HEK293 (cell line): ENCODE measurements at regions not wholly inside any gene's neighbourhood (a gene's known extent, or its start where the extent isn't known, plus 50 kb on each side); places are given as distances from the start of the nearest gene placed in this dataset.

Source experiments
- CTCF ChIA-PET: fragments of 350-600 bp; formaldehyde crosslinking; extraction: SDS; loops from one replicate; lab custom pipeline; 2021; ENCODE audit warnings: antibody characterized with exemption; lab: Yijun Ruan, JAX
- POLR2A ChIA-PET: fragments of 300-600 bp; formaldehyde crosslinking; extraction: SDS; loops from one replicate; lab custom pipeline; 2020; ENCODE audit warnings: antibody characterized with exemption, inconsistent platforms; lab: Yijun Ruan, JAX
- H3K27ac ChIP-seq: fragments of 200-500 bp; sonication (Bioruptor generic); 2 replicates; pipeline ENCODE4 v1.5.1; 2014; ENCODE audit warnings: low read depth, low read length, control low read depth, inconsistent platforms; ENCODE audit errors: extremely low read depth
- H3K36me3 ChIP-seq, 2 experiments: fragments of 200-500 bp in 1 of 2; sonication (Bioruptor generic) in 1 of 2; 1 replicate in 1 of 2; 2 replicates in 1 of 2; pipeline ENCODE4 v1.5.1; 2014 to 2017; ENCODE audit warnings: inconsistent platforms in 2 of 2, low read length in 2 of 2; ENCODE audit not compliant: control insufficient read depth in 2 of 2, insufficient read depth in 1 of 2
- H3K4me1 ChIP-seq: fragments of 200-500 bp; sonication (Bioruptor generic); 2 replicates; pipeline ENCODE4 v1.5.1; 2014; ENCODE audit warnings: mild to moderate bottlenecking, low read length, inconsistent platforms; ENCODE audit not compliant: control insufficient read depth, insufficient read depth
- H3K4me3 ChIP-seq: 2 replicates; pipeline ENCODE4 v1.5.1; 2011; ENCODE audit warnings: low read depth, mild to moderate bottlenecking, control low read depth, low read length, moderate library complexity
- H3K9me3 ChIP-seq: fragments of 200-500 bp; sonication (Bioruptor generic); 2 replicates; pipeline ENCODE4 v1.5.1; 2014; ENCODE audit warnings: low read depth, low read length, inconsistent platforms; ENCODE audit not compliant: control insufficient read depth, insufficient read depth
- ELK4 ChIP-seq: IDR thresholded peaks from 2 replicates; pipeline ENCODE4 v1.6.1; 2011; ENCODE audit warnings: mild to moderate bottlenecking, low read depth, low read length, borderline replicate concordance
- HOXC10 ChIP-seq: sonication (generic); formaldehyde crosslinking; IDR thresholded peaks from 2 replicates; pipeline ENCODE4 v1.8.1; 2023; ENCODE audit warnings: mild to moderate bottlenecking, missing genetic modification reagents
- PBX3 ChIP-seq: sonication (generic); formaldehyde crosslinking; IDR thresholded peaks from 2 replicates; pipeline ENCODE4 v1.8.1; 2022; ENCODE audit warnings: mild to moderate bottlenecking, moderate library complexity, missing genetic modification reagents
- SALL2 ChIP-seq: fragments of 450-650 bp; formaldehyde crosslinking; IDR thresholded peaks from 2 replicates; pipeline ENCODE4 v1.5.0; 2017; ENCODE audit warnings: missing biosample characterization, mild to moderate bottlenecking, missing genetic modification characterization, borderline replicate concordance
- TRIM28 ChIP-seq: IDR thresholded peaks from 2 replicates; pipeline ENCODE4 v1.6.1; 2011; ENCODE audit warnings: low read length, control low read depth, borderline replicate concordance
- ZBTB49 ChIP-seq: fragments of 450-650 bp; formaldehyde crosslinking; IDR thresholded peaks from 2 replicates; pipeline ENCODE4 v1.5.1; 2016; ENCODE audit warnings: missing biosample characterization, missing genetic modification characterization, low read depth
- ZFP41 ChIP-seq: fragments of 450-650 bp; formaldehyde crosslinking; IDR thresholded peaks from 2 replicates; pipeline ENCODE4 v1.5.1; 2016; ENCODE audit warnings: missing biosample characterization, missing genetic modification characterization, borderline replicate concordance
- ZNF133 ChIP-seq: fragments of 450-650 bp; formaldehyde crosslinking; IDR thresholded peaks from 2 replicates; pipeline ENCODE4 v1.5.1; 2016; ENCODE audit warnings: missing biosample characterization, missing genetic modification characterization
- ZNF16 ChIP-seq: fragments of 450-650 bp; formaldehyde crosslinking; IDR thresholded peaks from 2 replicates; pipeline ENCODE4 v1.5.1; 2016; ENCODE audit warnings: low read depth, missing biosample characterization, missing genetic modification characterization
- ZNF175 ChIP-seq: fragments of 450-650 bp; formaldehyde crosslinking; IDR thresholded peaks from 2 replicates; pipeline ENCODE4 v1.5.1; 2016; ENCODE audit warnings: missing biosample characterization, missing genetic modification characterization
- ZNF223 ChIP-seq: fragments of 450-650 bp; formaldehyde crosslinking; IDR thresholded peaks from 2 replicates; pipeline ENCODE4 v1.5.1; 2016; ENCODE audit warnings: missing biosample characterization, missing genetic modification characterization
- ZNF239 ChIP-seq: fragments of 450-650 bp; formaldehyde crosslinking; IDR thresholded peaks from 2 replicates; pipeline ENCODE4 v1.5.1; 2016; ENCODE audit warnings: missing biosample characterization, missing genetic modification characterization
- ZNF26 ChIP-seq: fragments of 450-650 bp; formaldehyde crosslinking; IDR thresholded peaks from 2 replicates; pipeline ENCODE4 v1.5.1; 2016; ENCODE audit warnings: missing biosample characterization, missing genetic modification characterization
- ZNF280D ChIP-seq: fragments of 450-650 bp; formaldehyde crosslinking; IDR thresholded peaks from 2 replicates; pipeline ENCODE4 v1.5.1; 2016; ENCODE audit warnings: missing biosample characterization, missing genetic modification characterization
- ZNF404 ChIP-seq: fragments of 450-650 bp; formaldehyde crosslinking; IDR thresholded peaks from 2 replicates; pipeline ENCODE4 v1.5.1; 2017; ENCODE audit warnings: missing biosample characterization, missing genetic modification characterization
- ZNF449 ChIP-seq: fragments of 450-650 bp; formaldehyde crosslinking; IDR thresholded peaks from 2 replicates; pipeline ENCODE4 v1.5.1; 2017; ENCODE audit warnings: missing biosample characterization, mild to moderate bottlenecking, missing genetic modification characterization, moderate library complexity
- ZNF558 ChIP-seq: fragments of 450-650 bp; formaldehyde crosslinking; IDR thresholded peaks from 2 replicates; pipeline ENCODE4 v1.5.1; 2016; ENCODE audit warnings: missing biosample characterization, missing genetic modification characterization
- ZNF561 ChIP-seq: fragments of 450-650 bp; IDR thresholded peaks from 2 replicates; pipeline ENCODE4 v1.5.1; 2018; ENCODE audit warnings: missing biosample characterization, missing genetic modification characterization, borderline replicate concordance
- ZNF600 ChIP-seq: fragments of 450-650 bp; formaldehyde crosslinking; IDR thresholded peaks from 2 replicates; pipeline ENCODE4 v1.5.1; 2016; ENCODE audit warnings: missing biosample characterization, missing genetic modification characterization
- ZNF677 ChIP-seq: fragments of 450-650 bp; IDR thresholded peaks from 2 replicates; pipeline ENCODE4 v1.5.0; 2018; ENCODE audit warnings: missing biosample characterization, mild to moderate bottlenecking, missing genetic modification characterization, moderate library complexity
- ZNF747 ChIP-seq: fragments of 450-650 bp; formaldehyde crosslinking; IDR thresholded peaks from 2 replicates; pipeline ENCODE4 v1.5.1; 2016; ENCODE audit warnings: missing biosample characterization, missing genetic modification characterization
- ZNF768 ChIP-seq: fragments of 450-650 bp; formaldehyde crosslinking; IDR thresholded peaks from 2 replicates; pipeline ENCODE4 v1.5.1; 2018; ENCODE audit warnings: missing biosample characterization, mild to moderate bottlenecking, missing genetic modification characterization
- ZNF785 ChIP-seq: fragments of 450-650 bp; formaldehyde crosslinking; IDR thresholded peaks from 2 replicates; pipeline ENCODE4 v1.5.1; 2016; ENCODE audit warnings: missing biosample characterization, missing genetic modification characterization
- ZNF792 ChIP-seq: fragments of 450-650 bp; formaldehyde crosslinking; IDR thresholded peaks from 2 replicates; pipeline ENCODE4 v1.5.1; 2016; ENCODE audit warnings: missing biosample characterization, missing genetic modification characterization
- ZNF830 ChIP-seq: fragments of 450-650 bp; IDR thresholded peaks from 2 replicates; pipeline ENCODE4 v1.5.0; 2018; ENCODE audit warnings: missing biosample characterization, missing genetic modification characterization, low read depth, mild to moderate bottlenecking, moderate library complexity
- ZSCAN30 ChIP-seq: fragments of 450-650 bp; IDR thresholded peaks from 2 replicates; pipeline ENCODE4 v1.5.1; 2018; ENCODE audit warnings: missing biosample characterization, mild to moderate bottlenecking, missing genetic modification characterization, moderate library complexity

GRCh38 chr9:102445181-102445747 is 549.9 kb upstream of the CYLC2 start:
- TF ChIP-seq ZNF239 (no peak), ZNF792 (tag by site-specific recombination) (no peak), ZNF561 (tag by site-specific recombination) (no peak), ZNF175 (no peak), ZSCAN30 (no peak), ELK4 (no peak), ZNF830 (tag by site-specific recombination) (no peak), ZNF133 (tag by site-specific recombination) (no peak), ZNF223 (no peak), ZBTB49 (tag by site-specific recombination) (no peak), TRIM28 (no peak)
- TF ChIP-seq, all 188 proteins: peak for 0
- Histone ChIP-seq H3K27ac (no peak overlapping the region), H3K9me3 (no peaks in the 10 kb centered on the region), H3K4me3 (no peak overlapping the region), H3K36me3 (no peaks in the 10 kb centered on the region), H3K4me1 (no peaks in the 10 kb centered on the region)
- ChIA-PET POLR2A (no interaction called here), CTCF (no interaction called here)

GRCh38 chr9:102439583-102439982 is 555.5 kb upstream of the CYLC2 start:
- H3K4me3 ChIP-seq: no peak overlapping the region
- CTCF ChIA-PET: no interaction called here
- H3K27ac ChIP-seq: no peak overlapping the region
- no peaks in the 10 kb centered on the region for H3K4me1 ChIP-seq
- H3K9me3 ChIP-seq: no peaks in the 10 kb centered on the region
- no peaks in the 10 kb centered on the region for H3K36me3 ChIP-seq
- POLR2A ChIA-PET: no interaction called here
- TF ChIP-seq ZNF677 (tag by site-specific recombination) (no peak), ZNF449 (tag by site-specific recombination) (no peak), HOXC10 (no peak), ZNF600 (tag by site-specific recombination) (no peak), ZNF747 (no peak), SALL2 (tag by site-specific recombination) (no peak), ZFP41 (tag by site-specific recombination) (no peak), ZNF785 (tag by site-specific recombination) (no peak), ZNF768 (no peak), ZNF16 (tag by site-specific recombination) (no peak), ZNF26 (no peak), ZNF404 (no peak), ZNF280D (tag by site-specific recombination) (no peak), ZNF558 (no peak), ZSCAN30 (no peak), PBX3 (no peak)
